DMS153 treated with DMSO at 0.1 percent for 48 hours (cell line): ENCODE measurements at regions not wholly inside any gene's neighbourhood (a gene's known extent, or its start where the extent isn't known, plus 50 kb on each side); places are given as distances from the start of the nearest gene placed in this dataset.
"Not testable (repeated sequence)": the region's sequence is repeated elsewhere in the genome, so short reads cannot be mapped to it uniquely, and the experiment has no call there.

Source experiments
- DNase-seq: peaks from one replicate; lab custom pipeline; 2025; ENCODE audit not compliant: unreplicated experiment; lab: John Stamatoyannopoulos, UW

DNA sequence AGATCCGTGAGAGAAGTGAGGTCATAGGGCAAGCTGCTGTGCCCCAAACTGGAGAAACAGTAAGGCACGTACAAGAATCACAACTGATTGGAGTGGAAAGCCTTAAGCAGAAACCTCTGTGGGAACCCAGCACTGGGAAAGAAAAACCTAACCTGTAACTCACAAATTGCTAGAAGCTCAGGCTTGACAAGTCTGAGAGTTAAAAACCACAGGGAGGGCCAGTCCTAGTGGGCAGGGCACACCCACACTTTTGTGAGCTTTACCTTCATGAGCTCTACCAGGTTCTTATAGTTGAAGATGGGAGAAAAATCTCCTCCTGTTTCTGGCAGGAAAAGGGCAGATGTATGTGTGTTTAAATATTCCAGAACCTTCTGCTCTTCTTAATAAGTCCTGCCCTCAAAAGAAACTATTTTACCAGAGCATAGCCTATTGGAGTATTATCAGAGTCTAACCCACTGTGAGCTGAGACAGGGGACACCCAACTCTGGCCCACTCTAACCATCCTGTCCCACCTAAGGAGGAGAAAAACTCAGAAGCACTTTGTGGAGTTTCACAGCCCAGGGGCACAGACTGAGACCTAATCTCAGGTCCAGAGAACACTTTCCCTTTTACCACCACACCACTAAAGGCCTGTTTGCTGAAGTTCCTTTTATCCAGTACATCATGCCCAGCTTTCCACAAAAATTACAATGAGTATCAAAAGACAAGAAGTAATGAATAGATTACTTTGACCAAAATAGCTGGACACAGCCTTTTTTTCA is 1265.7 kb upstream of the CHAC2 start:
- DNase-seq, result no peak

DNA sequence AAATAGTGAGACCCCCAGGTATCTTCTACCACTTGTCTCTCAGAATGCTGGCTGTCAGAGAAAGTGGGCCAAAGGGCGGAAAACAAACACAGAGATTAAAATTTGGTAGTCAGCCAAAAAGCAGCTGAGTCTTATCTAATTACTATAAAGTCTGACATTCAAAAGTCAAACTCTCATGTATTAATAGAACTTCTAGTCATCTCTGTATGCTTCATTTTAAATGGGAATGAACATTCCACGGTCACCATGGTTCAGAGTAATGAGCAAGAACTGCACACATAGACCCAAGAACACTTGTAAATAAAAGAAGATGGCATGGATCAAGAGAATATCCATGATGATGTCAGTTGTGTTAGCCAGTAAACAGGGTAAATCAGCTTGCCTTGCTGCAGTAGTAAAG is 1267.0 kb upstream of the CHAC2 start:
- no peak for DNase-seq

DNA sequence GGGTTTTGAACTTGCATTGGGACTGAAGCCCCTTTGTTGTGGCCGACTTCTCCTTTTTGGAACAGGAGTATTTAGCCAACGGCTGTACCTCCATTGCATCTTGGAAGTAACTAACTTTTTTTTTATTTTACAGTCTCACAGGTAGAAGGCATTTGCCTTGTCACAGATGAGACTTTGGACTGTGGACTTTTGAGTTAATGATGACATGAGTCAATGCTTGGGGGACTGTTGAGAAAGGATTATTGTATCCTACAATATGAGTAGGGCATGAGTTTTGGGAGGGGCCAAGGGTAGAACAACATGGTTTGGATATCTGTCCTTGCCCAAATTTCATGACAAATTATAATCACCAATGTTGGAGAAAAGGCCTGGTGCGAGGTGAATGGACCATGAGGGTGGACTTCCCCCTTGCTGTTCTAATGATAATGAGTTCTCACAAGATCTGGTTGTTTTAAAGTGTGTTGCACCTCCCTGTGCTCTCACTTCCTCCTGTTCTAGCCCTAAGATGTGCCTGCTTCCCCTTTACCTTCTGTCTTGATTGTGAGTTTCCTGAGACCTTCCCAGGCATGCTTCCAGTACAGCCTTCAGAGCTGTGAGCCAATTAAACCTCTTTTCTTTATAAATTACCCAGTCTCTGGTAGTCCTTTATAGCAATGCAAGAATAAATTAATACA is 1269.4 kb upstream of the CHAC2 start:
- no peak for DNase-seq

DNA sequence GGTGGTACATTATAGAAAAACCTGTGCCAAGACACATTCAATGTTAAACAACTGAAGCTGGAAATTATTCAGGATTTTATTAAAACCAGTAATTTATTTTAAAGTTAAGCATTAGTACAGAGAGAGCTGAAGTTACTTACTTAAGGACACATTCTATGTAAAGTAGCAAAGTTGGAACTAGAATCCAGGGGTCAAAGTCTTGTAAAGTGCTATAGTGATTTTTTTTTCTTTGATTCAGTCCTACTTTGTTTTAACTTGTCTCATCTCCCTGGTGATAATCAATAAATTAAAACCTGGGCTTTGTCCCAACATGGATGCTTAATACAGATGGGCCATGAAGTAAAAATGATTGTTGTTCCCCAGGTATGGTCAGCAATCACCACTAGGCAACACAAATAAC is 1271.8 kb upstream of the CHAC2 start:
- no peak for DNase-seq

DNA sequence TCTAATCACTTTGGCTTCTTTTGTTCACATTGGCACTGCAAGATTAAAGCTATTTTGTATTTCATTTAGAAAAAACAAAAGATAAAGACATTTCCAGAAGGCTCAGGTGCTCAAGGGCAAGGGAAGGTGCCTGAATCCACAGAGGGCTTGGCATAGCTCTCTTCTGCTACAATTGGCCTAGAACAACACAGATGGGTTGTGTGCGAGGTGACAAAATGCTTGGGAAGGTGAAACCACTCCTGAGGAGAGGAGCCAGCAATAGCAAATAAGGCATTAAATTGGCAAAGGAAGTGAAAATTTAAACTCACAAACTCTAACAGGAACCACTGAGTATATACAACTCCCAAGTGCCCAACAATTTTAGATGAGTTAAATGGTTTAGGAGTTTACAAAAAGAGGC is 1290.4 kb upstream of the CHAC2 start:
- no peak for DNase-seq

DNA sequence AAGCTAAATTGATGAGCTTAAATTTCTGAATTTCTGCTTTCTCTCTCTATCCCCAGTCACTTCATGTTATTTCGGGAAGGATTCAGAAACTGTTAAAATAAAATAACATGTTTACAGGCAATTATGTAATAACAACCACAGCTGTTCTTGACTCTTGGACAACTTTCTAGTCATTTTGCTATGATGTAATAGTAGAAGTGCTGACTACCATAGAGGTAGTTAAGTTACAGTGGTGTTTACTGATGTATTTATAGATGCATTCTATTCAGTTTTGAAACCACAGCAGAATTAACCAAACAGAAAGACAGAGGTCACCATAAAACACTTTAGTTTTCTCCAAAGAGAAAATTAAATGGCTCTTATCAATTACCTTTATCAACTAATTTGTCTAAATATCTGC is 1292.0 kb upstream of the CHAC2 start:
- DNase-seq, result no peak

DNA sequence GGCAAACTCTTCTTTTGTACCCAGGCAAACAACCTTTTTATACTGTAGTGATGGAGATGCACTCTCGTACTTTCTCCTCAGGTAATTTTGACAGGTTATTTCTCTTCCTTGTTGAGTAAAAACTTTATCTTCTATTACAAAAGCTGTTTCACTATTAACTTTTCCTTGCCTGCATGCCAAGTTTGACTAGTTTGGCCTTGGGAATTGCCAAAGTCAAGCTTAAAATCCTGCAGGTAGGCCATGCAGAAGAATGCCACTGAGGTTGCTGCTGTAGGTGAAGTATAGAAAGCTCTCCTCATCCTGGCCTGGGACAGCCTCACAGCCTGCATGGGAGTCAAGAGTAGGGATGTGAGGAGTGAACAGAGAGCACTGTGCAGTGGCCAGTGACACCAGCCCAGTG is 1293.5 kb upstream of the CHAC2 start:
- no peak for DNase-seq

DNA sequence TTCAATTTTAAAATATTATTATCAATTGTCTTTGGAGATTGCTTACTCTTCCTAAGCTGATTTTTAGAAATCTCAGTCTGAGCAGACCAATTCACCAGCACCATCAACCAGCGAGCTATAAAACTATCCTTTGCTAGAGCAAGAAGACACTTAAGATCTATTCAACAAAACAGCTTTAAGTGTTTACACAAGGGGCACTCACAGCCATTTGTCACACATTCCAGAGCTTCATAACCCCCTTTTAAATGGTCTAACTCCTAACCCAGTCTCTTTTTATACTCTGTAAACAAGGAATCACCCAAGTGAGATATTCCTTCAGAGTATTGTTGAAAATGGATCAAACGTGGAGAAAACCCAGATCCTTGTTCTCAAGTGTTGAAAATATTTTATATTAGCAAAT is 1294.1 kb upstream of the CHAC2 start:
- DNase-seq, result no peak

DNA sequence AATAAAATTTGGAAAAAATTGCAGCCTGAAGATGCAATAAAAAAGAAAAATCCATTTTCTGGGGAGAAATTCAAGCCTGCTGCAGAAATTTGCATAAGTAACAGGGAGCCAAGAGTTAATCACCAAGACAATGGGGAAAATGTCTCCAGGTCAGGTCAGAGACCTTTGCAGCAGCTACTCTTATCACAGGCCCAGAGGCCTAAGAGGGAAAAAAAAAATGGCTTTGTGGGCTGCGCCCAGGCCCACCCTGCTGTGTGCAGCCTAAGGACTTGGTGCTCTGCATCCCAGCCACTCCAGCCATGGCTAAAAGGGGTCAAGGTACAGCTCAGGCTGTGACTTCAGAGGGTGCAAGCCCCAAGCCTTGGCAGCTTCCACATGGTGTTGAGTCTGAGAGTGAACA is 1297.1 kb upstream of the CHAC2 start:
- not testable (repeated sequence) for DNase-seq

DNA sequence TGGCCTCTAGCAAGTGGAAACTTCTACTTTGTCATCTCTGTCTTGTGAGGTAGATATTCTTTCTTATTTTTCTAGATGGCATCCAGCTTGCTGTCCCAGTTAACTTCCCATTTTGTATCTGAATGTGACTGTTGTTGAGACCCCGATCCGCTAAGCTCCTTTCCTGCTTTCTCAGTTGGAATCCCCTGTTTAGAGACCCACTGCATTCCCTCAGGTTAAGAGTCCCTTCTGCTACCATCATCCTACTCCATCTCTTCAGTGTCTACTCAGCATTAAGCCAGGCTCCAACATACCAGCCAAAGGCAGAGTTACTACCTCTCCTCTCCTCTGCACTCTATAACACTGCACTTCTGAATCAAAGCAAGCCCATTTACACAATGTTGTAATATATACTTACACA is 1300.4 kb upstream of the CHAC2 start:
- DNase-seq, result no peak

DNA sequence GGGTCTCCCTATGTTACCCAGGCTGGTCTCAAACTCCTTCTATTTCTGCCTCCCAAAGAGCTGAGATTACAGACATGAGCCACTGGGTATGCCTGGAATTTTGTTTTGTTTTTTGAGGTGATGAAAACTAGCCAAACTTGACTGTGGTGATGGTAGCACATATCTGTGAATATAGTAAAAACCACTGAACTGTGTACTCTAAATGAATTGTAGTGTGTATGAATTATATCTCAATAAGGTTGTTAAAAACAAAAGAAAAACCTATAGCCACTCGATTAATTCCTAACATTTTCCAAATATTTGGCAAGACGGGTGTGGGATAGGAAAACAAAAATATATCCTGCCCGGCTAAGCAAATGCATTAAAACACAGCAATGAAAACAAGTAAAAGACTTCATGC is 1302.3 kb upstream of the CHAC2 start:
- no peak for DNase-seq

DNA sequence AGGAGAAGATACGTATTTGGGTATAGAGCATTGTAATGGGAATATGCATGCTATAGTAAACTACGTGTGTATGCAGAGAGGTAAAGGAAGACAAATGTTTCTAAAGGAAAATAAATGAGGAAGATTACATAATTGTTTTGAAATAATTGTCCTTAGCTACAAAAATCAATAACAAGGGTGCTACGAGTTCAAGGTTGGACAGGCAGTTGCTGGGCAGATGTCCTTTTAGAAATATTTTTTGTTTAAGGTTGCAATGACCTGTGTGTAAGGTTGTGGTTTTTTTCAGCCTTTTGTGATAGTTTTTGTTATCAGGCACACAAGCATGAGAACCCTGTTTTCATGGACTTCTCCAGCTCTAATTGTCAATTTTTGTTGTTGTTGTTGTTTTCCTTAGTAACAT is 1304.1 kb upstream of the CHAC2 start:
- no peak for DNase-seq

DNA sequence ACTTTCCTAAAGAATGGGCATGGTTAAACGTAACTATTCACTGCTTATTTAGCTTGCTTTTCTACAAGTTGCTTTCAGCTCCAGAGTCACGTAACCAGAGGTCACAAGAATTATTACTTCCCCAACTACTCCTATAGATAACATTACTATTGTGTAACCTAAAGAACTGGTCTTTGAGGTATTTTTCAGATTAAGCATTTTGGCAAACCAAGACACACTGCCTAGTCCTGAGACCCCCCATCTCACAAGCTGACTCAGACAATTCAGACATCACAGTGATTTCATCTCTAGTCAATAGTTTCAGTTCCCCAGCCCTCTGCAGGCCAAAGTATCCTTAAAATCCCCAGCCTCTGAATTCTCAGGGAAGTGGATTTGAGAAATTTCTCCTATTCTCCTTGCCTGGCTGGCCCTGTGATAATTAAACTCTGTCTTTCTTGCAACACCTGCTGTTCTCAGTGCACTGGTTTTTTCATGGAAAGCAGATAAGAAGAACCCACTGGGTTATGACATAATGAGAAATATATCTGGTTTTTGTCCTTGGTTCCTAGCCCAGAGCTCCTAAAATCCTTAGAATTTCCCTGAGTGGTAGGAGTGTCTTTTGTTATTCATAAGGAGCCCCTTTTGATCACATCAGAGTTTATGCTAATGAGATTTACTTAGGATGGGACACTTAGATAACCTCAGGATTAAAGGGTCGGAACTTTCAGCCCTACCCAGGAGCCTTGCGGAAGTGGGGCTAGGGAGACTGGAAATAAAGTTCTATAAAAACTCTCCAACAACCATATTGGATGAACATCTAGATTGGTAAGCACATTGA is 1310.8 kb upstream of the CHAC2 start:
- no peak for DNase-seq

DNA sequence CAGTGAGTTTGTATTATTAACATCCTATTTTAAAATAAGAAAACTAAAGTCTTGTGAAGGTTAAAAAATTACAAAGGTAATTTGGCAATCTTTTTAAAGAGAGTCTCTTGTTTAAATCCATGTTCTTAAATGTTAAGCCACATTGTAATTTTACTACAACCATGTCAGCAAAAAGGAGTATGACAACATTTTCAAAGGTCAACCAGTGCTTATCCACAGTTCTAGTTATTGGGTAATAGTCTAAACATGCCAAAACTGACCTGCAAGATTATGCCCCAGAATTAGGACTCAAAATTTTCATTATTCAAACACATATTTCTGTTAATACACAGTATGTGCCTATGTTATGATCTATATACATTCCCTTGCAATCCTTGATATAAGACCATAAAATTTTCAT is 1312.6 kb upstream of the CHAC2 start:
- DNase-seq, result no peak

DNA sequence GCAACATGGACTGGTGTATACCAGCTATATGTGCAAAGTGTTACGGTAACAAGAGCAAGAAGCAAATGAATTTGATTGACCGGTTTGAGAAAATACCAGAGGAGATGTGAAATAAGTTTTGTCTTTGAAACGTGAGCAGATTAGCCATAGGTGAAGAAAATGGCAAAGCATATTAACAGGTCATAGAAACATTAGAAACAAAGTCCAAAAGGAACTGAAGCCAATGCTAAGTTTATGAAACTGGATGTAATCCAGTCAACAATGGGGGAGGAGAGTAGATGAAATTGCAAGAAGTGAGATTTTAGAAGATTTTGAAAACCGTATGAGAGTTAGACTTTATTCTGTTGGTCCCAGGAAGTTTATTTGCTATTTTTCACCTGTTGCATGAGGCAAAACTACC is 1315.4 kb upstream of the CHAC2 start:
- no peak for DNase-seq

DNA sequence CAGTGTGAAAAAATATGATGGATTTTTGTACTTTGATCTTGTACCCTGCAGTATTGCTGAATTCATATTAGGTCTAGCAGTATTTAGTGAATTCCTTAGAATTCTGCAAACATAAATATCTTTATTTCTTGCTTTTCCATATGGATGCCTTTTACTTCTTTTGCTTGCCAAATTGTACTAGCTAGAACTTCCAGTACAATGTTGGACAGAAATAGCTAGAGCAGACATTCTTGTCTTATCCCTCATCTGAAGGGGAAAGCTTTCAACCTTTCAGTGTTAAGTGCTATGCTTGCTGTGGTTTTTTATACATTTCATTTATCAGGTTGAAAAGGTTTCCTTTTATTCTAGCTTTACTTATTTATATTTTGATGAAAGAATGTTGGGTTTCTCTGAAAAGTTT is 1321.9 kb upstream of the CHAC2 start:
- DNase-seq, result no peak

DNA sequence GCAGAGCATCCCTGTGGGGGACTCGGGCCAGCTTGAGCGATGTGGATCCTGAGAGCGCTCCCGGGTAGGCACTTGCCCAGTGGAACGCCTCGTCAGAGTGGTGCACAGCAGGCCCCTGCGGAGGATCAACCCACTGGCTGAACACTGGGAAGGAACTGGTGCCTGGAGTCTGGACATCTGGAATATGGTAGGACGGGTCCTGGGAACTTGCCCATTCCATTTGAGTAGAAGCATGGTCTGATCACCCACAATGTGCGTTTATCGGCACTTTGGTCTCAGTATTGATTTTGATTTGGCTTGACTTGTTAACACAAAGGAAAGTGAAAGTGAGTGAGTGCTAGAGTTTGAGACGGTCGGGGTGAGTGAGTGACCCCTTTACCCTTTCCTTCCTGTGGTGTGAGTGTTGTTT is 1336.2 kb upstream of the CHAC2 start:
- DNase-seq, result no peak

DNA sequence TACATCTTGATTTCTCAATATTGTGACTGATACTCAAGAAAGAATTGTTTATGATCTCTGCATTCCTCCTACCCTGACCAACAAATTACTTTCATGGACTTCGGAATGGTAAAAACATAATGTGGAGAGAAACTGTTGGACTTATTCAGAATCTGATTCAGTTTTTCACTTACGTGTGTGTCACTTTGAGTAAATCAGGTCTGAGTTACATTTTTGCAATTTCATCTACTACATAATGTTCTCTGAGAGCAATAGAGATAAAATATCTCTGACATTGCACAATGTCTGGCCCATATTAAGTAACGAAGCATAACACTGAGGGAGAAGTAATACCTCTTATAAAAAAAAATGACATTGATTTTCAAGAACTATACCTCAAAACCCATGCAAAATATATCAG is 1337.9 kb upstream of the CHAC2 start:
- DNase-seq, result no peak

DNA sequence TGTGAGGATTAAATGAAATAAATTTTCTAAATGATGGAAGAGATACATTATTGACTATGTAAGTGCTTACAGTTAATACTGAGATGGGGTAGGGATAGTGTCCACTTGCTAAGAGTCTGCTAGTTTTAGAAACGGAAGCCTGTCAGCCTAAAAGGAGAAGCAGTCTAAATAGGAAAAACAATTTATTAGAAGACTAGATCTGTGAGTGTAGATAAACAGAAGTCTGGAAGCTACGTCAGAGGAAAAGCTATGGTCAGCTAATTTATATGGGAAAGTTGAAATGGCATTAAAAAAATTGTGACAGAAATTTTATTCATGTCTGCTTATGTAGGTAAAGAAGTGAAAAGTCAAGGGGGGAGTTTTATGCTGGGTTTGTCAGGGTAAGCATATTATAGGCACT is 1338.4 kb upstream of the CHAC2 start:
- no peak for DNase-seq

DNA sequence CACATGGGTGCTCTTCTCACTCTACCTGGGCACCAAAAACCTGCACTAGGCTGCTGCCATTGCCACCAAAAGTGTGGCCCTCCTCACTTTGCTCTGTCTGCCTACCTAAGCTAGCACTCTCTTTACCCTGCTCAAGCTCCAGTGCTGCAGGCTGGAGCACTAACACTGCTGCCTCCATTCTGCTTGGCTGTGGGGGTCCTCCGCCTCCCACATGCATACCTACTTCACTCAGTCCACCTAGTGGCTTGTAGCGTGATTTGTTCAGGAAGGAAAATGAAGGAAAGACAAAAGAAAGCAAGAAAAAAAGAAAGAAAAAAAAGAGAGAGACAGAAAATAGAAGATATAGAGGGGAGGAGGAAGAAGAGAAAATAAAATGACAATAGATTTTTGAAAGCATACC is 1339.4 kb upstream of the CHAC2 start:
- DNase-seq, result no peak

DNA sequence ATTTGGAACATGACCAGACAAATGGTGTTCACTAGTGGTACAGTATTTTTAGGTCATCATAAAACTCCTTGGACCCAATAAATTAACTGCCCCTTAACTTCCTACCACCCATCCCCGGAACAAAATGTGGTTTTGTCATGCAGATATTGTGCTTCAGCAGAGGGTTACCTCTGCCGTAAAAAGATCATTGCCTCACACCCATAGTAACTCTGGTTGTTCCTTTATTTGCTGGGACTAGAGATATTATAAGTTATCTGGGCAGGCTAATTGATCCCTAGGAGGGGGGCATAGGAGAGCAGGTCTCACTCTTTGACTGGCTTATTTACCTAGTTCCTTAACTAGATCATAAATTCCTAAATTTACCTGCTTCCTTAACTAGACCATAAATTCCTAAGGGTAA is 1343.9 kb upstream of the CHAC2 start:
- DNase-seq, result no peak

DNA sequence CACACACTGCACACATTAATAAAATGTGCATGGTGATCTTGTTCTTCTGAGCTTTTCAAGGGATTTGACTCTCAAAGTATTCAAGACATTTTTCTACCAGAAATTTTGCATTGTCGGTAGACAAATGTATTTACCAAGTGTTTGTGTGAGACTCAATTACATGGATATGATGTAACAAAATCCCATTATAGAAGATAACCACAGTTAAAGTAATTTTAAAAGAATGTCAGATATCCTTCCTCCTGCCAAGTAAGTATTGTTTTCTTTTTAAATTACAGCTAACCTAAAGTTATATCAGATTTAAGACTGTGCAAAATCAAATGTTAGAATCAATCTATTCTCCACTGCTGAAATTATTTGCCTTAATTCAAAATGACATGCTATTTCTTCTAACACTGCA is 1344.5 kb upstream of the CHAC2 start:
- DNase-seq, result no peak
